Colon (tissue), 2 donors: ENCODE measurements at regions not wholly inside any gene's neighbourhood (a gene's known extent, or its start where the extent isn't known, plus 50 kb on each side); places are given as distances from the start of the nearest gene placed in this dataset.
A peak's percentile ranks its signal among the peaks of the same experiment; 100 is the strongest.

Experiments
- FAIRE-seq: peaks from 2 replicates; lab custom pipeline; 2012; peaks lifted over from hg19 to GRCh38; lab: Jason Lieb, UNC
- donor health status: control.
- donor health status: control.

- no peak for FAIRE-seq
Observed at GRCh38 chr10:94192974-94193373, 169.8 kb downstream of the NOC3L start.

GRCh38 chr10:94193466-94193924 is 169.2 kb downstream of the NOC3L start:
- no peak for FAIRE-seq

GRCh38 chr10:94194256-94194655 is 168.5 kb downstream of the NOC3L start:
- no peak for FAIRE-seq

GRCh38 chr10:94197241-94197640 is 165.5 kb downstream of the NOC3L start:
- no peak for FAIRE-seq

GRCh38 chr10:94198324-94198723 is 164.4 kb downstream of the NOC3L start:
- FAIRE-seq, result no peak

GRCh38 chr10:94199565-94199964 is 163.2 kb downstream of the NOC3L start:
- FAIRE-seq, result no peak

GRCh38 chr10:94200146-94200837 is 162.4 kb downstream of the NOC3L start:
- FAIRE-seq, result no peak

GRCh38 chr10:94205396-94205831 is 157.3 kb downstream of the NOC3L start:
- FAIRE-seq, result no peak

- FAIRE-seq, result no peak
Observed at GRCh38 chr10:94206176-94206575, 156.6 kb downstream of the NOC3L start.

- no peak for FAIRE-seq
Observed at GRCh38 chr10:94208315-94208714, 154.4 kb downstream of the NOC3L start.

GRCh38 chr10:94210440-94211168 is 152.1 kb downstream of the NOC3L start:
- FAIRE-seq, result no peak

- no peak for FAIRE-seq
Observed at GRCh38 chr10:94211169-94211510, 151.6 kb downstream of the NOC3L start.

- FAIRE-seq, result no peak
Observed at GRCh38 chr10:94213001-94213530, 149.7 kb downstream of the NOC3L start.

- FAIRE-seq, result no peak
Observed at GRCh38 chr10:94213980-94214379, 148.8 kb downstream of the NOC3L start.

- no peak for FAIRE-seq
Observed at GRCh38 chr10:94214481-94214893, 148.3 kb downstream of the NOC3L start.

- FAIRE-seq, result no peak
Observed at GRCh38 chr10:94216201-94216600, 146.5 kb downstream of the NOC3L start.

- no peak for FAIRE-seq
Observed at GRCh38 chr10:94217411-94217810, 145.3 kb downstream of the NOC3L start.

GRCh38 chr10:94218493-94219183 is 144.1 kb downstream of the NOC3L start:
- peak; percentile 86 for FAIRE-seq

GRCh38 chr10:94219829-94220228 is 142.9 kb downstream of the NOC3L start:
- no peak for FAIRE-seq

- no peak for FAIRE-seq
Observed at GRCh38 chr10:94220717-94221116, 142.0 kb downstream of the NOC3L start.

GRCh38 chr10:94223702-94224370 is 138.9 kb downstream of the NOC3L start:
- no peak for FAIRE-seq

- FAIRE-seq, result no peak
Observed at GRCh38 chr10:94224656-94225055, 138.1 kb downstream of the NOC3L start.
